WTC11 (cell line): ENCODE measurements at regions not wholly inside any gene's neighbourhood (a gene's known extent, or its start where the extent isn't known, plus 50 kb on each side); places are given as distances from the start of the nearest gene placed in this dataset.
A peak's percentile ranks its signal among the peaks of the same experiment; 100 is the strongest.

Source experiments
- ATAC-seq: fragments of 200-7000 bp; cut with Tn5 transposase; 2 replicates; pipeline ENCODE4 v1.10.0; 2021; ENCODE audit warnings: mild to moderate bottlenecking, moderate library complexity
- CTCF ChIA-PET: fragments of 300-600 bp; sonication (Branson Sonifier 250); formaldehyde crosslinking; loops from one replicate; lab custom pipeline; 2021; ENCODE audit warnings: antibody characterized with exemption; lab: Charles Lee
- POLR2A ChIA-PET: fragments of 350-600 bp; sonication (Branson Sonifier 250); formaldehyde crosslinking; loops from one replicate; lab custom pipeline; 2021; ENCODE audit warnings: antibody characterized with exemption; lab: Charles Lee
- DNase-seq: peaks from one replicate; pipeline ENCODE4 v3.0.0; 2021; ENCODE audit warnings: low spot score
- H3K27ac Mint-ChIP-seq: 2 replicates; pipeline ENCODE4 v1.8.0; 2021; ENCODE audit warnings: mixed read lengths
- H3K27me3 Mint-ChIP-seq: 2 replicates; pipeline ENCODE4 v1.8.0; 2021; ENCODE audit warnings: low read depth, mild to moderate bottlenecking, moderate library complexity, mixed read lengths
- H3K36me3 Mint-ChIP-seq: 2 replicates; pipeline ENCODE4 v1.8.0; 2021; ENCODE audit warnings: mixed read lengths
- H3K4me1 Mint-ChIP-seq: 2 replicates; pipeline ENCODE4 v1.8.0; 2022; ENCODE audit warnings: mixed read lengths
- H3K4me3 Mint-ChIP-seq: 2 replicates; pipeline ENCODE4 v1.8.0; 2021; ENCODE audit warnings: mild to moderate bottlenecking, moderate library complexity, mixed read lengths
- H3K9me3 Mint-ChIP-seq: 2 replicates; pipeline ENCODE4 v1.8.0; 2021; ENCODE audit warnings: mixed read lengths
- ATF1 ChIP-seq: sonication (generic); formaldehyde crosslinking; IDR thresholded peaks from 2 replicates; pipeline ENCODE4 v1.8.1; 2023; ENCODE audit warnings: mild to moderate bottlenecking, moderate library complexity, missing genetic modification reagents
- EMX1 ChIP-seq: fragments of 250-450 bp; sonication (Bioruptor Pico); IDR thresholded peaks from 2 replicates; pipeline ENCODE4 v1.8.0; 2021; ENCODE audit warnings: mild to moderate bottlenecking
- ETV6 ChIP-seq: sonication (generic); formaldehyde crosslinking; IDR thresholded peaks from 2 replicates; pipeline ENCODE4 v1.8.1; 2022; ENCODE audit warnings: mild to moderate bottlenecking, missing genetic modification reagents
- FOXP1 ChIP-seq: sonication (generic); formaldehyde crosslinking; IDR thresholded peaks from 2 replicates; pipeline ENCODE4 v1.8.0; 2022; ENCODE audit warnings: missing genetic modification reagents, mild to moderate bottlenecking, moderate library complexity, borderline replicate concordance
- HMGA2 ChIP-seq: fragments of 250-450 bp; sonication (Bioruptor Pico); IDR thresholded peaks from 2 replicates; pipeline ENCODE4 v1.4.0; 2021; ENCODE audit warnings: mild to moderate bottlenecking, moderate library complexity
- OVOL2 ChIP-seq: fragments of 250-450 bp; sonication (Bioruptor Pico); IDR thresholded peaks from 2 replicates; pipeline ENCODE4 v1.9.0; 2021; ENCODE audit warnings: mild to moderate bottlenecking, borderline replicate concordance
- RELA ChIP-seq: sonication (generic); formaldehyde crosslinking; IDR thresholded peaks from 2 replicates; pipeline ENCODE4 v1.8.1; 2022; ENCODE audit warnings: missing genetic modification reagents, mild to moderate bottlenecking, borderline replicate concordance
- TCF7 ChIP-seq: sonication (generic); formaldehyde crosslinking; IDR thresholded peaks from 2 replicates; pipeline ENCODE4 v1.8.0; 2022; ENCODE audit warnings: mild to moderate bottlenecking, low read depth, missing genetic modification reagents, moderate library complexity
- ZNF232 ChIP-seq: sonication (generic); formaldehyde crosslinking; IDR thresholded peaks from 2 replicates; pipeline ENCODE4 v1.8.0; 2022; ENCODE audit warnings: mild to moderate bottlenecking, missing genetic modification reagents
- TF ChIP-seq, protein P1 (sequence below): sonication (generic); formaldehyde crosslinking; IDR thresholded peaks from 2 replicates; pipeline ENCODE4 v1.8.1; 2023; ENCODE audit warnings: mild to moderate bottlenecking, moderate library complexity, missing genetic modification reagents
- TF ChIP-seq, protein P2 (sequence below): sonication (generic); formaldehyde crosslinking; IDR thresholded peaks from 2 replicates; pipeline ENCODE4 v1.8.0; 2023; ENCODE audit warnings: missing genetic modification reagents
- TF ChIP-seq, protein P3 (sequence below): fragments of 250-450 bp; sonication (Bioruptor Pico); IDR thresholded peaks from 2 replicates; pipeline ENCODE4 v2.1.2; 2022; ENCODE audit warnings: mild to moderate bottlenecking, moderate library complexity
- TF ChIP-seq, protein P4 (sequence below): sonication (generic); formaldehyde crosslinking; IDR thresholded peaks from 2 replicates; pipeline ENCODE4 v1.8.1; 2023; ENCODE audit warnings: mild to moderate bottlenecking, missing genetic modification reagents
- TF ChIP-seq, protein P5 (sequence below): fragments of 250-450 bp; sonication (Bioruptor Pico); conservative IDR thresholded peaks from 2 replicates; pipeline ENCODE4 v1.9.0; 2021; ENCODE audit warnings: mild to moderate bottlenecking

DNA sequence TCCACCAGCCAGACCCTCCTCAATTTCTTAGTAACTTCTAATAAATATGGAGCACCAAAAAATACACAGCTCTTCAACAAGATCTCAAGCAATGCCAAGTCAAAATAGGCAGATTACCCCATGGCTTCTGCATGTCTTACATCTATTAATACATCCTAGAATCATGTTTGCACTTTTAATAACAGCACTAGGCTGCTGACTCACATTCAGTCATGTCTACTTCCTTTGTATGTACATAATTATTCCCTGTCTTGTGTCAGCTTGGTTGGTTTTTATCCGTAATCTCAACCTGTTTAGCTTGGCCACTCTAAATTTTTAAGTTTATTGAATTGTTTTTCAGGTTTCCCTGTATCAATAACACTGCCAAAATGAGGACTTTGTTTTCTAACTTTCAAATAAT, 420.1 kb upstream of the ACVR2A start (continued):
- TF ChIP-seq, protein P1, sequence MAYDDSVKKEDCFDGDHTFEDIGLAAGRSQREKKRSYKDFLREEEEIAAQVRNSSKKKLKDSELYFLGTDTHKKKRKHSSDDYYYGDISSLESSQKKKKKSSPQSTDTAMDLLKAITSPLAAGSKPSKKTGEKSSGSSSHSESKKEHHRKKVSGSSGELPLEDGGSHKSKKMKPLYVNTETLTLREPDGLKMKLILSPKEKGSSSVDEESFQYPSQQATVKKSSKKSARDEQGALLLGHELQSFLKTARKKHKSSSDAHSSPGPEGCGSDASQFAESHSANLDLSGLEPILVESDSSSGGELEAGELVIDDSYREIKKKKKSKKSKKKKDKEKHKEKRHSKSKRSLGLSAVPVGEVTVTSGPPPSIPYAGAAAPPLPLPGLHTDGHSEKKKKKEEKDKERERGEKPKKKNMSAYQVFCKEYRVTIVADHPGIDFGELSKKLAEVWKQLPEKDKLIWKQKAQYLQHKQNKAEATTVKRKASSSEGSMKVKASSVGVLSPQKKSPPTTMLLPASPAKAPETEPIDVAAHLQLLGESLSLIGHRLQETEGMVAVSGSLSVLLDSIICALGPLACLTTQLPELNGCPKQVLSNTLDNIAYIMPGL (CRISPR knock-in tag): no peak
- TF ChIP-seq ZNF232 (no peak), OVOL2 (CRISPR knock-in tag) (no peak)
- TF ChIP-seq, all 79 proteins: peak for 0

DNA sequence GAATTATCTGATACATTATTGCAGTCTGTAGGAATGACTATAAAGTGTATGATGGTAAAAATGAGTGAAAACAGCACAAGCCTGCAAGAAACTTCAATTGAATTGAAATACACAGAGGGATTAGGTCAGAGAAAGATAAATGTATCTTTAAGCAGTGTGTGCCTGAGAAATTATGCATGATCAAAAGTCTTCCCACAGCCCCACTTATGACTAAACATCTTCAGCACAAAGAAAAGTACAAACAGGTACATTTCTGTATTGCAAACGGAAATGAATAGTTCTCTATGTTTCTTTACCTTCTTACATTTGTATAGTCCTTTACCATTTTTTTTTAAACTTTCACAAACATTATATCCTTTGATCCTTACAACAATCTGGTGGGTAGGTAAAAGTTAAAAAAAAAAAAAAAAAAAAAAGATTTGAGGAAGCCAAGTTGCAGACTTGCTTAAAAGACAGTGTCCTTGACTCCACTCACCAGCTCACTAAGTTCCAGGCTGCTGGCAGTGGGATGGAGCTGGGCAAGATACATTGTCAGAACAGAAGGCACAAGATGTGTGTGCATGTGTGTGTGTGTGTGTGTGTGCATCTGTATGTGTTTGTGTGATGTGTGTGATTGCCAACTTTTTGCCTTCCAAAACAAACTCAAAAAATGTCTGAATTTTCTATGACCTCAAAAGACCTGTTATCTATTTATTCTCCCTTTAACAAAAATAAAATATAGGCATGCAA, 423.7 kb upstream of the ACVR2A start:
- Mint-ChIP-seq H3K4me1 (no peaks in the 10 kb centered on the region), H3K4me3 (no peak overlapping the region), H3K27ac (no peak overlapping the region), H3K27me3 (no peaks in the 10 kb centered on the region), H3K9me3 (no peaks in the 10 kb centered on the region), H3K36me3 (no peaks in the 10 kb centered on the region)
- ATAC-seq (no peak), DNase-seq (no peak)
- ChIA-PET CTCF (interaction anchor here (0.7 to 1.0 kb wide), 2 partner anchors 93 to 490 kb away, joined by 3 to 4 read pairs; no protein-coding TSS in a partner anchor), POLR2A (no interaction called here)
- TF ChIP-seq EMX1 (CRISPR knock-in tag) (no peak), HMGA2 (CRISPR knock-in tag) (no peak), FOXP1 (CRISPR knock-in tag) (no peak), RELA (CRISPR knock-in tag) (no peak), ETV6 (CRISPR knock-in tag) (no peak), ATF1 (CRISPR knock-in tag) (no peak), TCF7 (CRISPR knock-in tag) (no peak)
- TF ChIP-seq, protein P2, sequence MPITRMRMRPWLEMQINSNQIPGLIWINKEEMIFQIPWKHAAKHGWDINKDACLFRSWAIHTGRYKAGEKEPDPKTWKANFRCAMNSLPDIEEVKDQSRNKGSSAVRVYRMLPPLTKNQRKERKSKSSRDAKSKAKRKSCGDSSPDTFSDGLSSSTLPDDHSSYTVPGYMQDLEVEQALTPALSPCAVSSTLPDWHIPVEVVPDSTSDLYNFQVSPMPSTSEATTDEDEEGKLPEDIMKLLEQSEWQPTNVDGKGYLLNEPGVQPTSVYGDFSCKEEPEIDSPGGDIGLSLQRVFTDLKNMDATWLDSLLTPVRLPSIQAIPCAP (CRISPR knock-in tag): no peak
- TF ChIP-seq, protein P3, sequence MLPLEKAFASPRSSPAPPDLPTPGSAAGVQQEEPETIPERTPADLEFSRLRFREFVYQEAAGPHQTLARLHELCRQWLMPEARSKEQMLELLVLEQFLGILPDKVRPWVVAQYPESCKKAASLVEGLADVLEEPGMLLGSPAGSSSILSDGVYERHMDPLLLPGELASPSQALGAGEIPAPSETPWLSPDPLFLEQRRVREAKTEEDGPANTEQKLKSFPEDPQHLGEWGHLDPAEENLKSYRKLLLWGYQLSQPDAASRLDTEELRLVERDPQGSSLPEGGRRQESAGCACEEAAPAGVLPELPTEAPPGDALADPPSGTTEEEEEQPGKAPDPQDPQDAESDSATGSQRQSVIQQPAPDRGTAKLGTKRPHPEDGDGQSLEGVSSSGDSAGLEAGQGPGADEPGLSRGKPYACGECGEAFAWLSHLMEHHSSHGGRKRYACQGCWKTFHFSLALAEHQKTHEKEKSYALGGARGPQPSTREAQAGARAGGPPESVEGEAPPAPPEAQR: no peak
- TF ChIP-seq, protein P4, sequence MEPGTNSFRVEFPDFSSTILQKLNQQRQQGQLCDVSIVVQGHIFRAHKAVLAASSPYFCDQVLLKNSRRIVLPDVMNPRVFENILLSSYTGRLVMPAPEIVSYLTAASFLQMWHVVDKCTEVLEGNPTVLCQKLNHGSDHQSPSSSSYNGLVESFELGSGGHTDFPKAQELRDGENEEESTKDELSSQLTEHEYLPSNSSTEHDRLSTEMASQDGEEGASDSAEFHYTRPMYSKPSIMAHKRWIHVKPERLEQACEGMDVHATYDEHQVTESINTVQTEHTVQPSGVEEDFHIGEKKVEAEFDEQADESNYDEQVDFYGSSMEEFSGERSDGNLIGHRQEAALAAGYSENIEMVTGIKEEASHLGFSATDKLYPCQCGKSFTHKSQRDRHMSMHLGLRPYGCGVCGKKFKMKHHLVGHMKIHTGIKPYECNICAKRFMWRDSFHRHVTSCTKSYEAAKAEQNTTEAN (CRISPR knock-in tag): no peak
- TF ChIP-seq, protein P5, sequence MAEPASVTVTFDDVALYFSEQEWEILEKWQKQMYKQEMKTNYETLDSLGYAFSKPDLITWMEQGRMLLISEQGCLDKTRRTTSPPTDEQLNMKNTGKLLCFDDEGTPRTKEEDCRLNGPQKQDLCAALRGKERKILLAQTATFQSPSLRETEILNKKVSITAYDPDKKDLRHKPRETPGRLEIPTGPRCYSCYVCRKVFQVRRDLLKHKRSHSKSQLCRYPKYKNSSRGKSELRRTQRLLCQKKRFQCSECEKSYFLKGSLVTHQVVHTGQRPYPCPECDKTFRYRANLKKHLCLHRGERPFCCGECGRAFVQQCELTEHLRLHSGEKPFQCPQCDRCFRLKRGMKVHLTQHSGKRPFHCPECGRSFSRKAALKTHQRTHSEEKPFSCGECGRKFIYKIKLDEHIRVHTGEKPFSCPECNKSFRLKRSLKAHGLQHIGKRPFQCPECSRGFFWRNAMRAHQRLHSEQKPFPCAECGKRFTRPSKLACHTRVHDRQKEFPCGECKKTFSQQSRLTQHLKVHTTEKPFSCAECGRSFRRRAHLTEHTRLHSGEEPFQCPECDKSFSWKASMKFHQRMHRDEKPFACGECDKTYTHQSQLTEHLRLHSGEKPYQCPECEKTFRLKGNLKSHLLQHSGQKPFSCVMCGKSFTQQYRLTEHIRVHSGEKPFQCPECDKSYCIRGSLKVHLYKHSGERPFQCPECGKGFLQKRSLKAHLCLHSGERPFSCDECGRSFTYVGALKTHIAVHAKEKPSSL (CRISPR knock-in tag): no peak

DNA sequence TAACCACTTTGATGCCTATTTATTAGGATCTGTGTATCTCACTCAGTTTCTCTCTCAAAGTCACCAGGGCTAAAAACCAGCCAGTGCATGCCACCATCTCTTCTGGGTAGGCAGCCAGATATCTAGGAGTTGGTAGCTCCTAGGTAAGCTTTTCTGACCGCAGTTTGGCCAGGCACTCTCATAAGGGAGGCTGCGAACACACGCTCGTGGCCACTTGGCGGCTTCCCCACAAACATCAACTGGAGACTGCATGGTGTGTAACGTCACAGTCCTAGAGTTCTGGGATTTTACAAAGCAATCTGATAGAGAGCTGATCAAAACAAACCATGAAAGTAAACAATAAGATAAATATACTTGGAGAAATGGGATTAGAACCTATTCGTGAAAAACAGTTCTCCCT, 424.3 kb upstream of the ACVR2A start:
- Mint-ChIP-seq H3K36me3 (no peaks in the 10 kb centered on the region), H3K4me3 (no peak overlapping the region), H3K27ac (0 out of 2 replicates have a peak overlapping the region, but pooled peaks have one; percentile 30), H3K27me3 (no peaks in the 10 kb centered on the region), H3K9me3 (no peaks in the 10 kb centered on the region), H3K4me1 (no peaks in the 10 kb centered on the region)
- TF ChIP-seq OVOL2 (CRISPR knock-in tag): no peak
- peak; percentile 17 for DNase-seq
- CTCF ChIA-PET: interaction anchor here (1.0 kb wide), 1 partner anchor 490 kb away, joined by 4 read pairs; no protein-coding TSS in a partner anchor
- POLR2A ChIA-PET: no interaction called here
- ATAC-seq: peak; percentile 92
